ENCODE measurements at regions not wholly inside any gene's neighbourhood (a gene's known extent, or its start where the extent isn't known, plus 50 kb on each side); places are given as distances from the start of the nearest gene placed in this dataset.
"Not testable (repeated sequence)": the region's sequence is repeated elsewhere in the genome, so short reads cannot be mapped to it uniquely, and the experiment has no call there.

GRCh38 chr10:61818251-61818650, 83.2 kb upstream of the ARID5B start:
- DNase-seq (ENCODE audit: low read depth in 4 of 4, low spot score in 3 of 4), result not testable (repeated sequence)

GRCh38 chr10:61819208-61819607, 82.3 kb upstream of the ARID5B start:
- DNase-seq (ENCODE audit: low read depth in 4 of 4, low spot score in 3 of 4), result no peak

GRCh38 chr10:61821153-61821552, 80.3 kb upstream of the ARID5B start:
- no peak for DNase-seq (ENCODE audit: low read depth in 4 of 4, low spot score in 3 of 4)

- DNase-seq (ENCODE audit: low read depth in 4 of 4, low spot score in 3 of 4), result no peak
These were observed 79.8 kb upstream of the ARID5B start for GRCh38 chr10:61821693-61822092.

- no peak for DNase-seq (ENCODE audit: low read depth in 4 of 4, low spot score in 3 of 4)
These were observed 79.4 kb upstream of the ARID5B start for GRCh38 chr10:61822096-61822495.

GRCh38 chr10:61822781-61823230, 78.7 kb upstream of the ARID5B start:
- no peak for DNase-seq (ENCODE audit: low read depth in 4 of 4, low spot score in 3 of 4)

- no peak for DNase-seq (ENCODE audit: low read depth in 4 of 4, low spot score in 3 of 4)
These were observed 76.5 kb upstream of the ARID5B start for GRCh38 chr10:61825001-61825400.

GRCh38 chr10:61825628-61826027, 75.9 kb upstream of the ARID5B start:
- DNase-seq (ENCODE audit: low read depth in 4 of 4, low spot score in 3 of 4), result no peak

GRCh38 chr10:61828034-61828433, 73.5 kb upstream of the ARID5B start:
- no peak for DNase-seq (ENCODE audit: low read depth in 4 of 4, low spot score in 3 of 4)

- DNase-seq (ENCODE audit: low read depth in 4 of 4, low spot score in 3 of 4), result no peak
These were observed 72.7 kb upstream of the ARID5B start for GRCh38 chr10:61828788-61829187.

- DNase-seq (ENCODE audit: low read depth in 4 of 4, low spot score in 3 of 4), result no peak
These were observed 71.2 kb upstream of the ARID5B start for GRCh38 chr10:61830072-61830845.

- no peak for DNase-seq (ENCODE audit: low read depth in 4 of 4, low spot score in 3 of 4)
These were observed 70.6 kb upstream of the ARID5B start for GRCh38 chr10:61830846-61831273.

- no peak for DNase-seq (ENCODE audit: low read depth in 4 of 4, low spot score in 3 of 4)
These were observed 68.5 kb upstream of the ARID5B start for GRCh38 chr10:61832866-61833481.

- no peak for DNase-seq (ENCODE audit: low read depth in 4 of 4, low spot score in 3 of 4)
These were observed 67.0 kb upstream of the ARID5B start for GRCh38 chr10:61834519-61834918.

GRCh38 chr10:61835069-61835945, 66.2 kb upstream of the ARID5B start:
- peak in 1 of 4 donors; percentile 33 for DNase-seq (ENCODE audit: low read depth in 4 of 4, low spot score in 3 of 4)

GRCh38 chr10:61835946-61836887, 65.3 kb upstream of the ARID5B start:
- DNase-seq (ENCODE audit: low read depth in 4 of 4, low spot score in 3 of 4), result peak in 1 of 4 donors; percentile 30

GRCh38 chr10:61836888-61837754, 64.4 kb upstream of the ARID5B start:
- DNase-seq (ENCODE audit: low read depth in 4 of 4, low spot score in 3 of 4), result peak in 1 of 4 donors; percentile 37

GRCh38 chr10:61837755-61838171, 63.7 kb upstream of the ARID5B start:
- DNase-seq (ENCODE audit: low read depth in 4 of 4, low spot score in 3 of 4), result no peak

- no peak for DNase-seq (ENCODE audit: low read depth in 4 of 4, low spot score in 3 of 4)
These were observed 61.6 kb upstream of the ARID5B start for GRCh38 chr10:61839916-61840315.

All from right renal pelvis (tissue), 4 donors.